HG03103 (cell line): ENCODE measurements at regions not wholly inside any gene's neighbourhood (a gene's known extent, or its start where the extent isn't known, plus 50 kb on each side); places are given as distances from the start of the nearest gene placed in this dataset.
"Not testable (repeated sequence)": the region's sequence is repeated elsewhere in the genome, so short reads cannot be mapped to it uniquely, and the experiment has no call there.

Experiments
- ATAC-seq: cut with Tn5 transposase; IDR thresholded peaks from one replicate; pipeline ENCODE4 v1.9.1; 2021; ENCODE audit warnings: low read depth; ENCODE audit not compliant: unreplicated experiment

GRCh38 chr7:46619723-46620310 is 698.7 kb upstream of the IGFBP3 start:
- no peak for ATAC-seq

GRCh38 chr7:46616636-46617035 is 695.6 kb upstream of the IGFBP3 start:
- no peak for ATAC-seq

- no peak for ATAC-seq
Measured at GRCh38 chr7:46613551-46613950, 692.5 kb upstream of the IGFBP3 start.

DNA sequence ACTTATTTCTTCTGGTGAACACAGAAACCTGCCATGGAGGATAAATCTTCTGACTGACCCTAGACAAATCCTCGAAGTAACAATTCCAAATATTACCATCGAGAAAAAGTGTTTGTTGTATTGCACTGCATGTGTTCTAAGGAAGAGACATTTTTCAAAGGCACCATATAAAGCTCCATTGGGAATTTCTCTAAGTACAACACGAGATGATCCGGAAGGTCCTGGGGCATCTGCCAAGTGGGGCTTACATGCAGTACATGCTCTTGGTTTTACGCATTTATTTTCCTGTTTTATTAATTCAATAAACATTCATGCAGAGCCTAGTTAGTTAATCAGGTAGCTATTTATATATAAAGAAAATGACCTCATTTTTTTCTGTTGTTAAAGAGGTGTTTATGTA is 692.0 kb upstream of the IGFBP3 start:
- no peak for ATAC-seq

GRCh38 chr7:46611508-46611907 is 690.4 kb upstream of the IGFBP3 start:
- no peak for ATAC-seq

- ATAC-seq: no peak
Measured at GRCh38 chr7:46610746-46611145, 689.7 kb upstream of the IGFBP3 start.

DNA sequence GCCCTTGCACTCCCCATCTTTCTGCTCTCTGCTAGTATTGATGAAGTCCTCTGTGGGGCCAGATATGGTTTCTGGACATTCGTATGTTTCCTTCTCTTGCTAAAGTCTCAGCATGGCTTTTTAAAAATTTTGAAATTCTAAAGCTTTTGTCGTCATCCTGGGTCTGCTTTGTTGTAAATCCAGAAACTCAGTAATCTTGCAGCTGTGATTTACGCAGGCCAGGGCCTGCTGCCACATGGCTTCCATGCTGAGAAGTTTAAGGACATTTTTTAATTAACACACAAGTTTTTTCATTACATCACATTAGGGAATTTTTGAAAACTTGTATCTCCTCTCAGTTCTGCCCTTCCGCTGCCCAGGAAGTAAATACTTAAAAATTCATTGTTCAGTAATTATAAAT is 686.1 kb upstream of the IGFBP3 start:
- ATAC-seq: no peak

DNA sequence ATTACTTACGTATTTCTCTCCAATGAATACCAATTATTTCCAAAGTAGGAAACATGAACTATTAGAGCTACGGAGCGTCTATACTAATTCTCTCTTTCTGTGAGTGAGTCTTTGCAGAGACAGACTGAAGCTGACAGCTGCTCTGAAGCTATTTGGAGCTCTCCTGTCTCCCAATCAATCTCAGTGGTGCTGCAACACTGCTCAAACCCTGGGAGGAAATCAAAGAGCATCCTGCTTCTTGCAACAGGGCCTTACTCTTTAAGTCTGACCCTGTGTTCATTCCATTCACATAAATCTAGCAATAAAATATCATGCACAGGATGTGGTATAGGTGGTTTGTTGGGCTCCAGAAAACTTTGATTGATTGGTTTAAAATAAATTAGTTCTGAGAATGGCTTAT is 685.7 kb upstream of the IGFBP3 start:
- ATAC-seq: no peak

- no peak for ATAC-seq
Measured at GRCh38 chr7:46604241-46604661, 683.2 kb upstream of the IGFBP3 start.

GRCh38 chr7:46603780-46604179 is 682.7 kb upstream of the IGFBP3 start:
- no peak for ATAC-seq

DNA sequence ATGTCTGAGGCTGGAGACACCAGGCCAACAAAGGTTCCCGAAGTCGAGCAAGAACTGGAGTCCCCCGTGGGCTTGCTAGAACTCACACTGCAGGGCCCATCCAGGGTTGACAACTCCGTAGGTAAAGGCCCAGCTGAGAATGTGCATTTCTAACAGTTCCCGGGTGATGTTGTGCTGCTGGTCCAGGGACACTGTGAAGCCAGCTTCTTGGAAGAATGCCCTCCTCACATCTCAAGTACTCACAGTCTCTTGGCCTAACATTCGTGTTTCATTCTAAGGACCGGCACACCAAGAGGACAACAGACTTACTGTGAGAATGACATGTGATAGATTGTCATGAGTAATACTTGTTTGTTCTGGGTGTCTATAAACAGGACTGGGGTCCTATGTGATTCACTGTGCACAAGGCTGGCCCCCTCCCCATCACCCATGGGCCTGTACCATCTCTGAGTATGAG is 682.3 kb upstream of the IGFBP3 start:
- no peak for ATAC-seq

DNA sequence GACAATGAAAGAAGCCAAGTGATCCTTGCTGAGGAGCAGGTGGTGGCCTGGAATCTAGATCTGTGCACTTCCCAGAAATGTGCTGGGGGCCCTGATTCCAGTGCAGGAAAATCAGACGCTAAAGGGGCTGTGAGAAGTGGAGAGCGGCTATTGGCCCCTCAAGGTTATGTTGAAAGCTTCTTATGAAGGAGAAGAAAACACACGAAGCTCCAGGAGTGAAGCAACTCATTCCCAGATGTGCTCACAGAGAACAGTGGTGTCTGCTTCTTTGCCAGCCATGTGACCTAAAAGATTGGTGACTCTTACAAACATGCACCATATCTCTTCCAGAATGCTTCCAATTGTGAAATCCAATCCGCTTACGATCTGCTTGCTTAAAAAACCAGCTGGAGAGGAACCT is 679.3 kb upstream of the IGFBP3 start:
- ATAC-seq: no peak

GRCh38 chr7:46594831-46595230 is 673.8 kb upstream of the IGFBP3 start:
- not testable (repeated sequence) for ATAC-seq

DNA sequence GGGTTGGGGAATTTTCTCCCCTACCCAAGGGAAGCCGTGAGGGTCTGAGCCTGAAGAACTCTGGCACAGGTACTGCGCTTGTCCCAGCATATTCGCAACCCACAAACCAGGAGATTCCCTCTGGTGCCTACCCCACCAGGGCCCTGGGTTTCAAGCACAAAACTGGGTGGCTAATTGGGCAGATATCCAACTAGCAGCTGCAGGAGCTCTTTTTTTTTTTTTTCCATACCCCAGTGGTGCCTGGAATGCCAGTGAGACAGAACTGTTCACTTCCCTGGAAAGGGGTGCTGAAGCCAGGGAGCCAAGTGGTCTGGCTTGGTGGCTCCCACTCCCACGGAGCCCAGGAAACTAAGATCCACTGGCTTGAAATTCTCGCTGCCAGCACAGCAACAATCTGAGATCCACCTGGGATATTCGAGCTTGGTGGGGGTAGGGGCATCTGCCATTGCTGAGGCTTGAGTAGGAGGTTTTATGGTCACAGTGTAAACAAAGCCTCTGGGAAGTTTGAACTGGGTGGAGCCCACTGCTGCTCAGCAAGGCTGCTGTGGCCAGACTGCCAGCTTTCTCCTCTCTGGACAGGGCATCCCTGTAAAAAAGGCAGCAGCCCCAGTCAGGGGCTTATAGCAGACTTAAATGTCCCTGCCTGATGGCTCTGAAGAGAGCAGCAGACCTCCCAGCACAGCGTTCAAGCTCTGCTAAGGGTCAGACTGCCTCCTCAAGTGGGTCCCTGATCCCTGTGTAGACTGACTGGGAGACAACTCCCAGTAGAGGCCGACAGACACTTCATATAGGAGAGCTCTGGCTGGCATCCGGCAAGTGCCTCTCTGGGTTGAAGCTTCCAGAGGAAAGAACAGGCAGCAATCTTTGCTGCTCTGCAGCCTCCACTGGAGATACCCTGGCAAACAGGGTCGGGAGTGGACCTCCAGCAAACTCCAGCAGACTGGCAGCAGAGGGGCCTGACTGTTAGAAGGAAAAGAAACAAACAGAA is 670.1 kb upstream of the IGFBP3 start:
- not testable (repeated sequence) for ATAC-seq

- no peak for ATAC-seq
Measured at GRCh38 chr7:46589286-46589685, 668.2 kb upstream of the IGFBP3 start.

GRCh38 chr7:46586406-46586805 is 665.3 kb upstream of the IGFBP3 start:
- ATAC-seq: no peak

DNA sequence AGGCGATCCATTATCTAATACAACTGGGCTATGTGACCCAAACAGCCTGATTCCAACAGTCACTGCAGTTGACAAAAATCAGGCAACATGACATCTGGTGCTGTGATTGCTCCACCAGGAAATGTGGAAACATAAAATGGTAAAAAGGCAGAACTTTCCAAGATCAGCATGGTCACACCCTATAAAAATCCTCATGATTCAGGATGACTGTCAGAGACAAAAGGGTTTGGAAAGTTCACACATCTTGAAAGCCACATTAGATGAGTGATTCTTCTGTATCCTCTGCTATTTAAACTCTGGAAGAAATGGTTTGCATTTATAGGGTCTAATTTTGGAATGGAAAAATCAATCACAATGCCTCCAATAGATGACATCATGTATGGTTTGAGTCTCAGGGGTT is 662.6 kb upstream of the IGFBP3 start:
- ATAC-seq: no peak

GRCh38 chr7:46581268-46581667 is 660.2 kb upstream of the IGFBP3 start:
- ATAC-seq: no peak

DNA sequence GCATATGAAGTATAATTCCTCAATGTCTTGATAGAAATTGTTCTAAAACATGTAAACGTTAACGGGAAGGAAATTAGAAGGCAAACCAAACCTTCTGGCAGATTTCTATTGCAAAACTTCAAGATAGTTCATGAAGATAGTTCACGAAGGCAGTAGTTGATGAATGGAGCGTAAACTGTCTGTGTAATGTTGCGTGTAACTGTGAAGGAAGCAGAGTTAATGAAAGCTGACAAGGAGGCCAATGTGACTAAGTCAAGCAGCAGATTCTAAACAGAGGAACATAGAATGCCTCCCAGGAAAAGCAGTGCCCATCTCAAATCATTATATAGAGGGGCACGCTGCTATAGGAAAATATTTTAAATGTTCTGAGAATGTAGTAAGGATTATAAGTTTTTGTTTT is 659.7 kb upstream of the IGFBP3 start:
- ATAC-seq: no peak

DNA sequence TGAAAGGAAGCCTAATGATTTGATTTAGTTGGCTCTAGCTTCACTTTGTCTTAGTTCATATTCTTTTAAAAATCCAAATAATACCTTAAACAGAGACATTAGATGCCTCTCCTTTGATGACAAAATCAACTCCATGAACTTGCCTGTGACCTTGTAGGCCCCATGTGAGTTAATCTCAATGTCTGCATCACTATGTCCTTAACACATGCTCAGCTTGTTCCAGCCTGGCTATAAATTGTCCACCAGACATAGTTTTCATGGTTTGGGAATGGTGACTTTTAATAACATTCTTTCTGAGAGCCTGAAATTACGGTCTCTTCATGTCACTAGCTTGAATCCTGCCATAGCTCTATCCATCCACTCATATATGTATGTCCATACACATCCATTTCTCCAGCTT is 656.3 kb upstream of the IGFBP3 start:
- ATAC-seq: no peak

GRCh38 chr7:46576950-46577349 is 655.9 kb upstream of the IGFBP3 start:
- no peak for ATAC-seq

GRCh38 chr7:46572691-46573090 is 651.6 kb upstream of the IGFBP3 start:
- no peak for ATAC-seq
